ENCODE measurements at regions not wholly inside any gene's neighbourhood (a gene's known extent, or its start where the extent isn't known, plus 50 kb on each side); places are given as distances from the start of the nearest gene placed in this dataset.
A peak's percentile ranks its signal among the peaks of the same experiment; 100 is the strongest.
"Not testable (repeated sequence)": the region's sequence is repeated elsewhere in the genome, so short reads cannot be mapped to it uniquely, and the experiment has no call there.

DNA sequence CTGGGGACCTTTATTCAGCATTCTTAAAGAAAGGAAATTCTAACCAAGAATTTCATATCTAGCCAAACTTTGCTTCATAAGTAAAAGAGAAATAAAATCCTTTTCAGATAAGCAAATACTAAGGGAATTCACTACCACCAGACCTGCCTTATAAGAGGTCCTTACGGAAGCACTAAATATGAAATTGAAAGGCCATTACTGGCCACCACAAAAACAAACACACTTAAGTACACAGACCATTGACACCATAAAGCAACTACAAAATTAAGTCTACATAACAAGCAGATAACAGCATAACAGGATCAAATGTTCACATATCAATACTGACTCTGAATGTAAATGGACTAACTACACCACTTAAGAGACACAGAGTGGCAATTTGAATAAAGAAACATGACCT is 361.4 kb upstream of the POU5F2 start:
- peak; percentile 83 for DNase-seq

DNA sequence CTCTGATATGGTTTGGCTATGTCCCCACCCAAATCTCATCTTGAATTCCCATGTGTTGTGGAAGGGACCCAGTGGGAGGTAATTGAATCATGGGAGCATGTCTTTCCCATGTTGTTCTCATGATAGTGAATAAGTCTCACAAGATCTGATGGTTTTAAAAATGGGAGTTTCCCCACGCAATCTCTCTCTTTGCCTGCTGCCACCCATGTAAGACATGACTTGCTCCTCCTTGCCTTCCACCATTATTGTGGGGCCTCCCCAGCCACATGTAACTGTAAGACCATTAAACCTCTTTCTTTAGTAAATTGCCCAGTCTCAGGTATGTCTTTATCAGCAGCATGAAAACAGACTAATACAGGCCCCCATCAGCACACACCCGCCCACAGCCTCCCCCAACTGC is 356.0 kb upstream of the POU5F2 start:
- not testable (repeated sequence) for DNase-seq

DNA sequence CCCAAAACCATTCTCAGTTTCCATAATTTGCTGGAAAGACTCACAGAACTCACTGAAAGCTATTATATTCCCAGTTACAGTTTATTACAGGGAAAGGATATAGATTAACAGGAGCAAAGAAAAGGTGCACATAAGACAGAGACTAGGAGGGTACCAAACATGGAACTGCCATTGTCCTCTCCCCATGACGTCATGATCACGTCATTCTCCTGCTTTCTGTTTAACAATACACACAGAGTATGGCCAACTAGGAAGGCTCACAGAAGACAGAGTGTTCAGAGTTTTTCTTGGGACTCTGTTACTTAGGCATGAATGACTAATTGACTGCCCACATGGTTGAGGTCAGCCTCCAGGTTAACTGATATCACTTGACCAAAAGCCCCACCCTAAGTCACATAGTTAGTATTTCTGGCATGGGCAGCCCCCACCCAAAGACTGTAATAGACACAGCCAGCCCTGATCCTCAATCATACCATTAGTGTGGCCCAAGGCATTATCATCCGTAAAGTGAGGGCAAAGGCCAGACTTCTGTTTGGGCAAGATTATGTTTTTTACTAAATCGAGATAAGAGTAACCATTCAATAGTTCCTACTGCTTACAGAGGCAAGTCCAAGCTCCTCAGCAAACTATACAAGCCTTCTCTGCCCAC is 353.5 kb upstream of the POU5F2 start:
- no peak for DNase-seq

DNA sequence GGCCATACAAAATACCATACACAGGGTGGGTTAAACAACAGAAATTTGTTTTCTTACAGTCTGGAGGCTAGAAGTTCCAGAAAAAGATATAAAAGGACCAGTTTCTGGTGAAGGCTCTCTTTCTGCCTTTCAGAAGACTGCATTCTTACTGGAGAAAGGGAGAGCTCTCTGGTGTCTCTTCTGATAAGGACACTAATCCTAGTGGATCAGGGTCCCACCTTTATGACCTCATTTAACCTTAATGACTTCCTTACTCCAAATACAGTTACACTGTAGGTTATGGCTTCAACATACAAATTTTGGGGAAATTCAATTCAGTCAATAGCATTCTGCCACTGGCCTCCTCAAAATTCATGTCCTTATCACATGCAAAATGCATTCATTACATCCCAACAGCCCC is 351.9 kb upstream of the POU5F2 start:
- no peak for DNase-seq

DNA sequence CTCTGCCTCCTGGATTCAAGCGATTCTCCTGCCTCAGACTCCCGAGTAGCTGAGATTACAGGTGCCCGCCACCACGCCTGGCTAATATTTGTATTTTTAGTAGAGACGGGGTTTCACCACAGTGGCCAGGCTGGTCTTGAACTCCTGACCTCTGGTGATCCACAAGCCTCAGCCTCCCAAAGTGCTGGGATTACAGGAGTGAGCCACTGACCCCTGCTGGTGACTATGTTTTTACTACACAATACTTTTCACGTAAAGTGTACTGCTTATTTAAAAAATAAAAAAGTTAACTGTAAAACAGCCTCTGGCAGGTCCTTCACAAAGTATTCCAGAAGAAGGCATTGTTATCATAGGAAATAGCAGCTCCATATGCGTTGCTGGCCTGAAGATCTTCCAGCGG is 345.2 kb upstream of the POU5F2 start:
- not testable (repeated sequence) for DNase-seq

DNA sequence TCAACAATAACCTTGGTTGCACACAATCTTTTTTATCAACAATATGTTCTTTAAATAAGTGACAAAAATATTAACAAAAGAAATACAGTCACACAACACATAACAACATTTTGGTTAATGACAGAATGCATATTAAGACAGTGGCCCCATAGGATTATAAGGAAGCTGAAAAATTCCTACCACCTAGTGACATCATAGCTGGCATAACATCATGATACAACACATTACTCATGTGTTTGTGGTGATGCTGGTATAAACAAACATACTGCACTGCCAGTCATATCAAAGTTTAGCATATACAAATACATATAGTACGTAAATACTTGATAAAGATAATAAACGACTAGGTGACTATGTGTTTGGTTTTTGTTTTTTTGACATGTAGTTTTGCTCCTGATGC is 344.8 kb upstream of the POU5F2 start:
- no peak for DNase-seq

DNA sequence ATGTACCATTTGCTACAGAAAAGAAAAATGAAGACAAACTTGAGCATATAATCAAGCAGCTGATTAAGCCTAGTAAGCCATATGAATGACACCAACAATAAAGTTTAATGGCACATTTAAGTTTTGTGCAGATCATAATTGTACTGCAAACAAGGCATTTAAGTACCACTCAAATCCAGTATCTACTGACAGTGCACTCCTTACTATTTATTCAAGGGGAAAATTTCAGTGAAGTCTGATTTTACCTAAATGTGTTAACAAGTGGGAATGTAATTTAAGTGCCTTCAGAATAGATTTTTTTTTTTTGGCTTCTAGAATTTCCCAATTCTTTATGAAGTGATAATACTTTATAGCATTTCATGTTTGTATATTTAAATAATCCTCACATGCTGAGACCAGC is 341.0 kb upstream of the POU5F2 start:
- DNase-seq: peak; percentile 77

DNA sequence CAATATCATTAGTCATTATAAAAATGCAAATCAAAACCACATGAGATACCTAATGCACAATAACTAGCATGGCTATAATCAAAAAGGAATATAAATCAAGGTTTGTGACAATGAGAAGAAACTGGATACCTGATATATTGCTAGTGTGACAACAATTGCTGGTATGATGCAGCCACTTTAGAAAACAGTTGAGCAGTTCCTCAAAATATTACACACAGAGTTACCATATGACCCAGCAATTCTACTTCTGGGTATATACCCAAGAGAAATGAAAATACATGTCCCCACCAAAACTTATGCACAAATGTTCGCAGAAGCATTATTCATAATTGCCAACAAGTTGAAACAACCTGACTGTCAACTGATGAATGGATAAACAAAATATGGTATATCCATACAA is 339.7 kb upstream of the POU5F2 start:
- no peak for DNase-seq

DNA sequence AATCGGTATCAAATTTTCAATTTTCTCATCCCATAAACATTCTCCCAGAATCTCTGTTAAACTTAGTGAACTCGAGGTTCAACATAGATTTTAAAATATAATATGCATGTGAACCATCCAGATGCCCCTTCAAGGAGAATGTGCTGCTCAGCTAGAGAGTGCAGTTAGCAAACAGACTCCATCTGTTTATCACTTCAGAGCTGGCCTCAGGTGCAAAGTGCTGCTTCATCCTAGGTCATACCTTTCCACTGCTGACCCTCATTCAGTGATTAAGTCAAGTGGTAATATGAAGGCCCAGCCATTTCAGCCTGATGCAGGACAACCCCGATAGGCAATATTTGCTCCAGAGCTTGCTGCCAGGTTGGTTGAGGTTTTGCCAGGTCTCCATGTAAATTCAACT is 339.0 kb upstream of the POU5F2 start:
- no peak for DNase-seq

DNA sequence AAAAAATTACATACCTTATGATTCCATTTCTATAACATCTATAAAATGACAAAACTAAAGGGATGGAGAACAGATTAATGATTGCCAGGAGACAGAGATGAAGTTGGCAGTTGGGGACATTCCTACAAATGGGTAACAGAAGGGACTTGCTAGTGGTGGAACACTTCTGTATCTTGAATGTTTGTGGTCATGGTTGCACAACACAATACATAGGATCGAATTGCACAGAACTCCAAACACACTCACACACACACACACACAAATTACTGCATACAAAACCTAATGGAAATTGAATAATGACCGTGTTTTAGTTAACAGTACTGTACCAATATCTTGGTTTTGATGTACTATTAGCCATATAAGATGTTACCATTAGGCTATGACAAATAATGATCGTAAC is 330.7 kb upstream of the POU5F2 start:
- no peak for DNase-seq

DNA sequence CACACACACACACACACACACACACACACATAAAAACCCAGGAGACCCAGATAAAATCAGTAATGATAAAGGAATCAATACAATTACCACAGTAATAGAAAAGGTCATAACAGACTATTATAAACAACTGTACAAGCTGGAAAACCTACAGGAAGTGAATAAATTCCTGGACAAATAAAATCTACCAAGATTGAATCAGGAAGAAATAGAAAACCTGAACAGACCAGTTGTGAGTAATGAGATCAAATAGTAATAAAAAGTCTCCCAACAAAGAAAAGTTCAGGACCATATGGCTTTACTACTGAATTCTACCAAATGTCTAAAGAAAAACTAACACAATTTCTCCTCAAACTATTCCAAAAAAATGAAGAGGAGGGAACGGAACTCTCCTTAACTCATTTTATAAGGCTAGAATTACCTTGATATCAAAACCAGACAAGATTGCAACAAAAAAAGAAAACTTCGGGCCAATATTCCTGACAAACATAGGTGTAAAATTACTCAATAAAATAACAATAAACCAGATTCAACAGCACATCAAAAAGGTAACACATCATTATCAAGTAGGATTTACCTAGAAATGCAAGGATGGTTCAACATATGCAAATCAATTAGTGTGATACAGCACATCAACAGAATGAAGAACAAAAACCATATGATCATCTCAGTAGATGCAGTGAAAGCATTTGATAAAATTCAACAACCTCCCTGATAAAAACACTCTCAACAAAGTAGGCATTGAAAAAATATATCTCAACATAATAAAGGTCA is 325.2 kb upstream of the POU5F2 start:
- no peak for DNase-seq

DNA sequence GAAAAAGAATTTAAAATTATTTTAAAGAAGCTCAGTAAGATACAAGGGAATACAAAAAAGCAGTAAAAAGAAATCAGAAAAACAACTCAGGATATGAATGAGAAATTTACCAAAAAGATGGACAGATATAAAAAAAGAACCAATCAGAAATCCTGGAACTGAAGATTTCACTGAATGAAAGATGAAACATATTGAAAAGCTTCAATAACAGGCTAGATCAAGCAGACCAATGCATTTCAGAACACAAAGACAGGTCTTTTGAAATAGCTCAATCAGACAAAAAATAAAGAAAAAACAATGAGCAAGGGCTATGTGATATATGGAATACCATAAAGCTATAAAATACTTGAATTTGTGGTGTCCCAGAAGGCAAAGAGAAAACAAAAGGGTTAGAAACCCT is 322.6 kb upstream of the POU5F2 start:
- DNase-seq: no peak

DNA sequence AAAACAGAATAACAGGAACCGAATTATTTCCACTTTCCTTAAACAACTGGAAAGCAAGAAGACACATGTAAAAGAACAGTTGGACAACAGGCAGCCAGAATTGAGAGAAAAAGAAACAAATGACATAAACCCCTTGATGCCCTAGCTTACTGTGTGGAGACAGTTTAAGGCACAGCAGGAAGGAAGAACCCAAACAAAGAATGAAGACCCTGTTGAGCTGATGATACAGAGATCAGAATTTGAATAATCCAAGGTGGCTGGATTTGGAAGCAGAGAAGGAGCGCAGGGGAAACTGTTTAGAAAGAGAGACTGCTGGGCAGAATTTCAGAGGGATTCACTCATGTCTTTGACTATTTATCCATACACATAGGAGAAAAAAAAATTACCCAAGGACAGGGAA is 316.3 kb upstream of the POU5F2 start:
- DNase-seq: no peak

DNA sequence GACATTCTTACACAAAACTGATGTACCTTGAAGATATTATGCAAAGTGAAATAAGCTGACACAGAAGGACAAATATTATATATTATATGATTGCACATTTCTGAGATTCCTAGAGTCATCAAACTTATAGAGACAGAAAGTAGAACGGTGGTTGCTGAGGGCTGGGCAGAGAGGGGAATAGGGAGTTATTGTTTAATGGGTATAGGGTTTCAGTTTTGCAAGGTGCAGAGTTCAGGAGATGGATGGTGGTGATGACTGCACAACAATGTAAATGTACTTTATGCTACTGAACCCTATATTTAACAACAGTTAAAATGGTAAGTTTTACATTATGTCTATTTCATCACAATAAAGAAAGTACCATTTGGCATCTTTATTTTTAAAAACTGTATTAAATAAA is 315.8 kb upstream of the POU5F2 start:
- no peak for DNase-seq

DNA sequence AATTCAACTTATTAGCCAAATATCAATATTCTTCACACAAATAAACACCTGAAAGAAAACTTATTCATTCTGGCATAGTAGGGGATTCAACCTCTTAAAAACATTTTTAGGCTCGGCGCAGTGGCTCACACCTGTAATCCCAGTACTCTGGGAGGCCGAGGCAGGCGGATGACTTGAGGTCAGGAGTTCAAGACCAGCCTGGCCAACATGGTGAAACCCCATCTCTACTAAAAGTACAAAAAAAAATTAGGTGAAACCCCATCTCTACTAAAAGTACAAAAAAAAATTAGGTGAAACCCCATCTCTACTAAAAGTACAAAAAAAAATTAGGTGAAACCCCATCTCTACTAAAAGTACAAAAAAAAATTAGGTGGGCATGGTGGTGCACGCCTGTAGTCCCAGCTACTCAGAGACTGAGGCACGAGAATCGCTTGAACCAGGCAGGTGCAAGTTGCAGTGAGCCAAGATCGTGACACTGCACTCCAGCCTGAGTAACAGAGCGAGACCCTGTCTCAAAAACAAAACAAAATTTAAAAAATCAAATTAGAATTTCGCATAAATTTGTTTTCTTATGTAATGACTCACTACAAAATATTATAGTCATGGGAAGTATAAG is 308.0 kb upstream of the POU5F2 start:
- DNase-seq: not testable (repeated sequence)

DNA sequence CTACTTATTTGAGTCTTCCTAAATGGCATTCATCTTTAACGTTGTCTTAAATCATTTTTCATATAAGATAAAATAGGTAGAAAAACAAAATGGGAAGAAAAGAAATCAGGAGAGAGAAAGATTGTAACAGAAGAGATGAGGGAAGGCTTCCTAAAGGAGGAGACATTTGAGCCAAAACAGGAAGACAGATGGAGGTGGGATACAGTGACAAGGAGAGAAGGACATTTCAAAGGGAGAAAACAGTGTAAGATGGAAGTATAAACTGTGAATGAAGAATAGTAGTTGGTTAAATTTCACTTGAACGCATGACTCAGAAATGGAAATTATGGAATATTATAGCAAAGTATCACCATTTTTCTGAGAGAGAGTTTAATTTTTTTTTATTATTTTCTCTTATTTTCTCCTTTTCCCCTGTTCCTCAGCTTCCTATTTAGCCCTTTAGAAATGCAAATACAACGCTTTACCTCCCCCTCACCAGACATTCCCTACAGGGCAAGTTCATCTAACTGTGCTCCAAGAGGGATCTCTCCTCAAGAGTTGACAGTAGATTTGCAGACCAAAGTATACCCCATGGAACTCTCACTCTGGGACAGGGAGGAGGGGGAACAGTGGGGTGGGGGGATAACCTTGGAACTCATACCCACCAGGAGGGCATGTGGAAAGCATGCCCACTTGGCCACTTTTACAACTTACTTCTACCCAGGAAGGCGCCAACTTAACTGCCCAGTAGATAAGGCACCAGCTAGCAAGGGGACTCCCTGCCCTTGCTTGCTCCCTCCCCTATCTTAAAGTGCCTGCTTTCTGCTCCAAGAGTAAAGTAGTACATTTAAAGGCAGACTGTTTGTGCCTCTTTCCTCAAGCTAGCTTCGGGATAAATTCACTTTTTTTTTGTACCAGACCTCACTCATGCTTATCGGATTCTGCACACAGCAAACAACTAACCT is 304.7 kb upstream of the POU5F2 start:
- no peak for DNase-seq

DNA sequence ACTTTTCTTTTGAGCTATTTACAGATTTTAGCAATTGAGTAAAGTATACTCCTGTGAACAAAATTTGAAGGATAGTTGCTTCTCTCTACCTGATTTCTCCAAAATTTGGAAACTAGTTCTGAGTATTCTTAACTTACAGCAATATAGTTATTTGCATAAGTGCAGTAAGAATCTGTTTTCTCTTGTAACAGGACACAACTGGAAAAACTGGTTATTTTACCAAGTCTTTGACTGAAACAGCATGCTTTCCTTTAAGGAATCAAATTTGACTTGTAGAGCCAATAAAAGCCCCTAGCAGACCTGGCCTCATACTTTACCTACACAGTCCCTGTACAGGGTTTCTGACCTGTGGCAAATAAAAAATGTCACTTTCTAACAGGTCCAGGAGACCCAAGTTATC is 301.9 kb upstream of the POU5F2 start:
- DNase-seq: no peak

DNA sequence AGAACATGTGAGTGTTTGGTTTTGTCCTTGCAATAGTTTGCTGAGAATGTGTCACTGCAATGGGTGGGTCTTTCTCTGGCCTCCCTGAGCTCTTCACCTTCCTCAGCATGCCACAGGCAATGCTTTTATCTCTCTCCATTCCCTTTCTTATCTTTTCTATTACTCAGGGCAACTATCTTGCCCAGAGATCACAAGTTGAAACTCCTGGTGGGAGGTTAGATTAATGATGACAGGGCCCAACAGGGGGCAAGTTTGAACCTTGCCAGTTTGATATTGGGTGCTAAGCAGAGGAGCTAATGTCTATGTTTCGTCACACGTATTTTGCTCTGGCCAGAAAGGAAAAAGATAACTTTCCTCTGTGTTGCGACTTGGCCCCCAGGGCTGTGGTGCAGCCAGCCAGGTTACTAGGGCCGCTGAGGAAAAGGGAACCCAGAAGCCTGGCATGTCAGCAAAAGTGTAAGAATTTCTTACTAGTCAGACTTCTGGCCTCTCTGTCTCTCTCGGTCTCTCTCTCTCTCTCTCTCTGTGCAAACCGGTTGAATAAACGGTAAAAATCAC is 299.3 kb upstream of the POU5F2 start:
- DNase-seq: no peak

DNA sequence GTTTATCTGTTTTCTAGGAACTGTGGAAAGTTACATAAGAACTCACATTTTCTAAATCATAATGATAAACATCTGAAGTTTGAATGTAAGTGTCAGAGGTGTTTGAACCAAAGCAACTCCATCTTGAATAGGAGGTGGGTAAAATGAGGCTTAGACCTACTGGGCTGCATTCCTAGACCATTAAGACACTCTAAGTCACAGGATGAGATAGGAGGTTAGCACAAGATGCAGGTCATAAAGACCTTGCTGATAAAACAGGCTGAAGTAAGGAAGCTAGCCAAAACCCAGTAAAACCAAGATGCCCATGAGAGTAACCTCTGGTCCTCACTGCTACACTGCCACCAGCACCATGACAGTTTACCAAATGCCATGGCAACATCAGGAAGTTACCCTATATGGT is 297.7 kb upstream of the POU5F2 start:
- DNase-seq: no peak

DNA sequence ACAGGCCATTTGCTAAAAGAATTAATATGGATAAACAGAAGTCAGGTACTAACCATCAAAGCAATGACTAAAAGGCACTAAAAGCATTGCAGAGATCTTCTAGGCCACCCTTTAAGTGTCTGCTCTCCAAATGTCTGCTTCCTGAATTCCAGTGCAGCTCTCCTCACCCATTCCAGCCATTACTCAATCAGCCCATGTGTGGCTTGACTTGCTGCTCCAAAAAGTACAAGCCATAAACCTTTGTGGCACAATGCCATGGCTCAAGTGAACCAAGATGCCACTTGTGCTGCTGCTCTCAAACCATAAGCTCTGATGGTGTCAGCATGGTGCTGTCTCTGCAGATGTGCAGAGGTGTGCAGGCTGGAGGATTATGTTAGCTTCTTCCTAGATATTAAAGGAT is 290.2 kb upstream of the POU5F2 start:
- no peak for DNase-seq

DNA sequence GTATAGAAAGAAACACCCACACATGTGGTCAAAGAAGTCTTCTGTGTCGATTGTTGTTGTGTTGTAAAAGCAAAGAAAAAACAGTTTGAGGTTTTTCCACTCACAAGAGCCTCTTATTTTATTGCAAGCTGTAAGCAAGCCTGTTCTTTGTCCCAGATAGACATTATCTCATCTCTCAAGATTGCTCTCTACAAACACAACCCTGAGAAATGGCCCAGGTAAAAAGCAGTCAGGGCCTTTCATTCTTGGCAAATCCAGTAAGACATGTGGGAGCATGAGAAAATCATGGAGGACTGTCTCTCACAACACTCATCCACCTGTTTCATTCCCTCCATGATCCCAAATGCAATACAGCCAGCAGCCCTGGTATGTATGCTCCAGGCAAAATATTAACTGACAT is 286.6 kb upstream of the POU5F2 start:
- no peak for DNase-seq

DNA sequence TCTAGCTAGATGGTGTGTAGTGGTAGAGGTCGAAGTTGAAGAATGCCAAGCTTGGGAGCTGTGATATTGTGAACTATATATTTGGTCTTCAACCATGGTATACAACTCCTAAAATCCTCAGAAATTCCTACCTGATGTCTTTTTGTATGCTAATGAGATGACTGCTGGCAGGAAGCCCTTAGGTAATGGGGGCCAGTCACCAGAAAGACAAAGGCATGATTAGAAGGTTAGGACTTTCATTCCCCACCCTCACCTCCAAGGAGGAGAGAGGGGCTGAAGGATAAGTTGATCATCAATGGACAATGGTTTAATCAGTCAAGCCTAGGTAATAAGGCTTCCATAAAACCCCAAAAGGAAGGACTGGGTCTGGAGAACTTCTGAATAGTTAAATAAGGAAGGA is 285.7 kb upstream of the POU5F2 start:
- no peak for DNase-seq

All from NCI-H748 treated with DMSO at 0.1 percent for 48 hours (cell line).